AG09319 (cell line): ENCODE measurements at regions not wholly inside any gene's neighbourhood (a gene's known extent, or its start where the extent isn't known, plus 50 kb on each side); places are given as distances from the start of the nearest gene placed in this dataset.

Experiments used
- DNase-seq: peaks from one replicate; pipeline ENCODE4 v3.0.0-alpha.2; 2010; ENCODE audit warnings: low read depth; ENCODE audit errors: extremely low read depth
- TF ChIP-seq, protein P1 (sequence below): IDR thresholded peaks from 2 replicates; pipeline ENCODE4 v1.5.1; 2011; ENCODE audit warnings: low read depth, mild to moderate bottlenecking, inconsistent platforms, low read length, moderate library complexity

GRCh38 chr20:7516621-7517111 is 423.6 kb downstream of the HAO1 start:
- DNase-seq = peak; percentile 63
- TF ChIP-seq, protein P1, sequence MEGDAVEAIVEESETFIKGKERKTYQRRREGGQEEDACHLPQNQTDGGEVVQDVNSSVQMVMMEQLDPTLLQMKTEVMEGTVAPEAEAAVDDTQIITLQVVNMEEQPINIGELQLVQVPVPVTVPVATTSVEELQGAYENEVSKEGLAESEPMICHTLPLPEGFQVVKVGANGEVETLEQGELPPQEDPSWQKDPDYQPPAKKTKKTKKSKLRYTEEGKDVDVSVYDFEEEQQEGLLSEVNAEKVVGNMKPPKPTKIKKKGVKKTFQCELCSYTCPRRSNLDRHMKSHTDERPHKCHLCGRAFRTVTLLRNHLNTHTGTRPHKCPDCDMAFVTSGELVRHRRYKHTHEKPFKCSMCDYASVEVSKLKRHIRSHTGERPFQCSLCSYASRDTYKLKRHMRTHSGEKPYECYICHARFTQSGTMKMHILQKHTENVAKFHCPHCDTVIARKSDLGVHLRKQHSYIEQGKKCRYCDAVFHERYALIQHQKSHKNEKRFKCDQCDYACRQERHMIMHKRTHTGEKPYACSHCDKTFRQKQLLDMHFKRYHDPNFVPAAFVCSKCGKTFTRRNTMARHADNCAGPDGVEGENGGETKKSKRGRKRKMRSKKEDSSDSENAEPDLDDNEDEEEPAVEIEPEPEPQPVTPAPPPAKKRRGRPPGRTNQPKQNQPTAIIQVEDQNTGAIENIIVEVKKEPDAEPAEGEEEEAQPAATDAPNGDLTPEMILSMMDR = no peak

DNA sequence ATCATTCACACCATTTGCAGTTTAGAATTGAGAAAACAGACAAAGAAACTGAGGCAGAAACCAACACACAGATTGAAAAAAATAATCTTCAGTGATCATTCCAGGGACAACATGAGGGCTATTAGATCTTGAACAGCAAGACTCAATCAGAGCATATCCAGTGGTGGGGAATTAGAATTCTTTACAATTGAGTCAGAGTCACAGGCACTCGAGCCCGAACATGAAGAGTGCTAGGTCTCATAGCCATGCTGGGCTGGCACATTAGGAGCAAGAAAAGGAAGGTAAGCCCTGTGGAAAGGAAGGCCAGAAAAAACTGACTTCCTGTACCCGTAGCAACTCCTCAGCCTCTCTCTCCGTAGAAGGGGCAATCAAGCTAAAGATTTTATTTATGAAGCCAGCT is 419.9 kb downstream of the HAO1 start:
- no peak for DNase-seq
- TF ChIP-seq, protein P1 = no peak

GRCh38 chr20:7523288-7523687 is 417.0 kb downstream of the HAO1 start:
- DNase-seq = no peak
- TF ChIP-seq, protein P1 = no peak

- no peak for DNase-seq
These were observed 400.2 kb downstream of the HAO1 start for GRCh38 chr20:7540018-7540417.

DNA sequence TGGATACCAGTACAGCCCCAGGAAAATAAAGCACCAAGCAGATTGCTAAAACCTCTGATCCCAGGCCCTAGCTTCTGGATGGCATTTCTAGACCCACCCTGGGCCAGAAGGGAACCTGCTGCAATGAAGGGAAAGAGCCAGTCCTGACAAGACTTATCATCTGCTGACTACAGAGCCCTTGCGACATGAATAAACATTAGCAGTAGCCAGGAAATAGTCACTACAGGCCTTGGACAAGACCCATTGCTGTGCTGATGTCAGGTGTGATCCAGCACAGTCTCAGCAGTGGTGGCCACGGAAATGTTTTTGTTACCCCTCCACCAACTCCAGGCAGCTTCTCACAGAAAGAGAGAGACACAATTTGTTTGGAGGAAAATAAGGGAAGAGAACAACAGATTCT is 399.3 kb downstream of the HAO1 start:
- no peak for DNase-seq
- TF ChIP-seq, protein P1 = no peak

More at GRCh38 chr20:7540018-7540417, 400.2 kb downstream of the HAO1 start:
- TF ChIP-seq, protein P1 = no peak

DNA sequence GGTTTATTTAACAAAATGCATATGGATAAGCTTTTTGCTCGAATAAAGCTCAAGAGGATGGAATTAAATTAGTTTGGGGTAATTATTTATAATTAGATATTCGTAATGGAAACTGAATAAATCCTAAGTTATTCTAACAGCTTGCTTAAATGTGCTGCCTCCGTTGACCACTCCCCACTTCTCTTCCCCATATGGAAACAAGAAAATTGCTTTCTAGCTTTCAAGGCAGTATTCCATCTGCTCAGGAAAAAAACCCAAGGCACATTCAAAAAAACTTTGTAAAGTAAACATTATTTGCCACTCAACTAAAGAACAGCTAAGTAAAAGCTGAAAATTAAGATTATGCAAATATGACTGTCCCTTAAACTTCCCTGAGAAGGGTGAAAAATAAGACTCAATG is 369.2 kb downstream of the HAO1 start:
- no peak for DNase-seq
- TF ChIP-seq, protein P1 = no peak

DNA sequence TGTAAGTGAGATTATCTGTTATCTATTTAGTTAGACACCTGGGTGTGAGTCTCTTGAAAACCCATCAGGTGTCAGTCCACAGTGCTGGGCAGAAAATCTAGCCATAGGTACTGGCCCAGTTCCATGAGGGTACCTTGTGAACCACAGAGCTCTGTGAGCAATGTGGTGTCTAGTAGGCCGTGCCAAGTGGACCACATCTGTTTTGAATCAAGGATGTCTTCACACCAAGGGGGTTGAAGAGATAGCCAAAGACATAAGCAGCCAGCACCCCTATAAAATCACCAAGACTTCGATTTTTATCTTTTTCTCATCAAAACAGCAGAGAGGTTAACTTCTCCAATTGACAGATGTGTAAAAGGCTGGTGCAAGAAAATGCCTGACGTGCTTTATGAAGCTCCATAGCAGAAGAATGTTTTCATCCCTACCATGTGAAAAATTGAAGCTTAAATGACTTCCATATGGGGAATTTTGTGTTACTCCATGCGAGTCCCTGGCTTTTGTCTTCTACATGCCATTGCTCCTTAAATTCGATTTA is 368.7 kb downstream of the HAO1 start:
- no peak for DNase-seq
- TF ChIP-seq, protein P1 = no peak
